ENCODE measurements at regions not wholly inside any gene's neighbourhood (a gene's known extent, or its start where the extent isn't known, plus 50 kb on each side); places are given as distances from the start of the nearest gene placed in this dataset.

- BruUV-seq (replicated peaks): no TSS peak
- no peak overlapping the region for H2AFZ ChIP-seq (ENCODE audit: low read length)
- H3K27me3 ChIP-seq (ENCODE audit: control insufficient read depth in 1 of 2, insufficient read depth in 2 of 2, low read length in 2 of 2): peaks cover 0 to 53% of the 10 kb centered on the region in 2 experiments
- in situ Hi-C loops (cut with HindIII; ENCODE audit: extremely low pct_ligation_motif_present, low pct_unique_long_range_greater_than_20kb) (no loop called here), intact Hi-C loops (cut with micrococcal nuclease; ENCODE audit: unreplicated experiment) (no loop called here)
- ChIA-PET CTCF (ENCODE audit: low intra/inter-chr PET ratio, low total read pairs) (no interaction called here), POLR2A (no interaction called here)
- TF ChIP-seq ZNF251 (CRISPR knock-in tag; IDR thresholded peaks at IDR 0.05): no peak
- H3K79me2 ChIP-seq (ENCODE audit: insufficient read depth, low read length): no peaks in the 10 kb centered on the region
- ATAC-seq: no peak
- H3K9ac ChIP-seq (ENCODE audit: insufficient read depth, low read depth, low read length): no peak overlapping the region
- no peak for FAIRE-seq
- DNase-seq (ENCODE audit: low spot score): no peak
- H4K20me1 ChIP-seq (ENCODE audit: insufficient read depth, low read length): no peaks in the 10 kb centered on the region
- H3K4me1 ChIP-seq (ENCODE audit: insufficient read depth, low read length): no peaks in the 10 kb centered on the region
- H3K4me2 ChIP-seq (ENCODE audit: low read depth, low read length): no peak overlapping the region
- no peak overlapping the region for H3K4me3 ChIP-seq (replicated peaks in 1 of 3; ENCODE audit: insufficient read depth in 1 of 3, low read depth in 2 of 3, low read length in 3 of 3)
- H3K27ac ChIP-seq (ENCODE audit: extremely low read length, insufficient read depth, low read length): no peak overlapping the region
- WGBS (ENCODE audit: low lambda C conversion rate): 33% methylated on average over 11 of the region's 11 CpGs
- no peaks in the 10 kb centered on the region for H3K9me3 ChIP-seq (ENCODE audit: low read length)
- H3K36me3 ChIP-seq (replicated peaks in 1 of 2; ENCODE audit: control insufficient read depth in 1 of 2, insufficient read depth in 2 of 2, low read length in 2 of 2): no peaks in the 10 kb centered on the region
Measured at GRCh38 chr18:78587096-78587495, 392.5 kb upstream of the SALL3 start.

- no peak overlapping the region for H3K4me3 ChIP-seq (replicated peaks in 1 of 3; ENCODE audit: insufficient read depth in 1 of 3, low read depth in 2 of 3, low read length in 3 of 3)
- H4K20me1 ChIP-seq (ENCODE audit: insufficient read depth, low read length): no peaks in the 10 kb centered on the region
- FAIRE-seq: no peak
- ATAC-seq: no peak
- TF ChIP-seq BCL3 (CRISPR knock-in tag; IDR thresholded peaks at IDR 0.05) (no peak), ZNF547 (CRISPR knock-in tag; IDR thresholded peaks at IDR 0.05) (no peak), CREB1 (IDR thresholded peaks at IDR 0.05) (0 out of 2 replicates have a peak, but pooled peaks have one; percentile 10), CREB1 (CRISPR knock-in tag; IDR thresholded peaks at IDR 0.05) (no peak)
- no peaks in the 10 kb centered on the region for H3K79me2 ChIP-seq (ENCODE audit: insufficient read depth, low read length)
- peaks cover 0 to 48% of the 10 kb centered on the region in 2 experiments for H3K27me3 ChIP-seq (ENCODE audit: control insufficient read depth in 1 of 2, insufficient read depth in 2 of 2, low read length in 2 of 2)
- no peaks in the 10 kb centered on the region for H3K4me1 ChIP-seq (ENCODE audit: insufficient read depth, low read length)
- no peak overlapping the region for H3K27ac ChIP-seq (ENCODE audit: extremely low read length, insufficient read depth, low read length)
- ChIA-PET POLR2A (no interaction called here), CTCF (ENCODE audit: low intra/inter-chr PET ratio, low total read pairs) (no interaction called here)
- 23% methylated on average over 8 of the region's 24 CpGs for WGBS (ENCODE audit: low lambda C conversion rate)
- H3K36me3 ChIP-seq (replicated peaks in 1 of 2; ENCODE audit: control insufficient read depth in 1 of 2, insufficient read depth in 2 of 2, low read length in 2 of 2): no peaks in the 10 kb centered on the region
- H3K9me3 ChIP-seq (ENCODE audit: low read length): no peaks in the 10 kb centered on the region
- no peak overlapping the region for H2AFZ ChIP-seq (ENCODE audit: low read length)
- H3K4me2 ChIP-seq (ENCODE audit: low read depth, low read length): no peak overlapping the region
- in situ Hi-C loops (cut with HindIII; ENCODE audit: extremely low pct_ligation_motif_present, low pct_unique_long_range_greater_than_20kb): no loop called here
- no peak for DNase-seq (ENCODE audit: low spot score)
- no peak overlapping the region for H3K9ac ChIP-seq (ENCODE audit: insufficient read depth, low read depth, low read length)
- intact Hi-C loops (cut with micrococcal nuclease; ENCODE audit: unreplicated experiment): no loop called here
- BruUV-seq (replicated peaks): no TSS peak
Measured at GRCh38 chr18:78587626-78588600, 391.7 kb upstream of the SALL3 start.

Measured in HepG2 (cell line).